ENCODE measurements at regions not wholly inside any gene's neighbourhood (a gene's known extent, or its start where the extent isn't known, plus 50 kb on each side); places are given as distances from the start of the nearest gene placed in this dataset.

- no peak for TF ChIP-seq CTCF (IDR thresholded peaks at IDR 0.05)
These were observed 83.1 kb downstream of the VEGFA start for GRCh38 chr6:43853066-43853650.

- TF ChIP-seq CTCF (IDR thresholded peaks at IDR 0.05), result no peak
These were observed 82.4 kb downstream of the VEGFA start for GRCh38 chr6:43852350-43852864.

- no peak for TF ChIP-seq CTCF (IDR thresholded peaks at IDR 0.05)
These were observed 81.3 kb downstream of the VEGFA start for GRCh38 chr6:43851204-43851865.

- TF ChIP-seq CTCF (IDR thresholded peaks at IDR 0.05), result no peak
These were observed 80.5 kb downstream of the VEGFA start for GRCh38 chr6:43850314-43851203.

GRCh38 chr6:43849844-43850243, 79.8 kb downstream of the VEGFA start:
- TF ChIP-seq CTCF (IDR thresholded peaks at IDR 0.05), result no peak

GRCh38 chr6:43848671-43849391, 78.8 kb downstream of the VEGFA start:
- no peak for TF ChIP-seq CTCF (IDR thresholded peaks at IDR 0.05)

Measured in LNCAP (cell line).